Common myeloid progenitor, CD34-positive (primary cell): ENCODE measurements at regions not wholly inside any gene's neighbourhood (a gene's known extent, or its start where the extent isn't known, plus 50 kb on each side); places are given as distances from the start of the nearest gene placed in this dataset.
A peak's percentile ranks its signal among the peaks of the same experiment; 100 is the strongest.

Experiments used
- CTCF ChIA-PET: fragments of 350-600 bp; sonication (Branson Sonifier 250); formaldehyde crosslinking; loops from one replicate; lab custom pipeline; 2021; ENCODE audit warnings: antibody characterized with exemption; lab: Charles Lee
- POLR2A ChIA-PET: fragments of 350-600 bp; sonication (Branson Sonifier 250); formaldehyde crosslinking; loops from one replicate; lab custom pipeline; 2021; ENCODE audit warnings: antibody characterized with exemption; lab: Charles Lee
- DNase-seq, 3 donors: peaks; one replicate each; pipeline versions ENCODE4 v3.0.0 to v3.0.0-alpha.2; 2013
- H3K27ac ChIP-seq, 2 experiments: 1 replicate in 1 of 2; 2 replicates in 1 of 2; pipeline ENCODE4 v1.7.0; 2013; ENCODE audit warnings: inconsistent platforms in 2 of 2, low read length in 2 of 2, mild to moderate bottlenecking in 2 of 2, low read depth in 1 of 2, moderate library complexity in 1 of 2; ENCODE audit not compliant: severe bottlenecking in 2 of 2, insufficient read depth in 1 of 2, poor library complexity in 1 of 2
- H3K27me3 ChIP-seq, 5 experiments: replicated peaks in 2 of 5; 1 replicate in 3 of 5; 2 replicates in 2 of 5; pipeline versions ENCODE4 v1.6.1 to v1.7.0; 2013; ENCODE audit warnings: low read length in 4 of 5, mild to moderate bottlenecking in 2 of 5, moderate library complexity in 2 of 5, inconsistent platforms in 1 of 5; ENCODE audit not compliant: insufficient read depth in 5 of 5, control insufficient read depth in 4 of 5
- H3K36me3 ChIP-seq, 4 experiments: 1 replicate in 2 of 4; 2 replicates in 2 of 4; pipeline versions ENCODE4 v1.6.1 to v1.7.0; 2013; ENCODE audit warnings: low read length in 3 of 4, control low read depth in 1 of 4, mild to moderate bottlenecking in 1 of 4; ENCODE audit not compliant: control insufficient read depth in 4 of 4, insufficient read depth in 4 of 4
- H3K4me1 ChIP-seq, 4 experiments: 1 replicate in 3 of 4; 2 replicates in 1 of 4; pipeline versions ENCODE4 v1.6.1 to v1.7.1; 2013; ENCODE audit warnings: low read length in 3 of 4, mild to moderate bottlenecking in 3 of 4, control low read depth in 1 of 4, inconsistent platforms in 1 of 4, moderate library complexity in 1 of 4; ENCODE audit not compliant: control insufficient read depth in 4 of 4, insufficient read depth in 4 of 4; ENCODE audit errors: control extremely low read depth in 1 of 4
- H3K4me3 ChIP-seq, 7 experiments: 1 replicate in 4 of 7; 2 replicates in 3 of 7; pipeline versions ENCODE4 v1.5.1 to v1.7.0; 2013; ENCODE audit warnings: mild to moderate bottlenecking in 7 of 7, low read length in 6 of 7, moderate library complexity in 6 of 7, inconsistent platforms in 2 of 7, low read depth in 2 of 7, control low read depth in 1 of 7; ENCODE audit not compliant: insufficient read depth in 4 of 7, control insufficient read depth in 1 of 7; ENCODE audit errors: extremely low read depth in 1 of 7
- H3K9me3 ChIP-seq, 5 experiments: 1 replicate in 4 of 5; 2 replicates in 1 of 5; pipeline versions ENCODE4 v1.6.1 to v1.7.1; 2013; ENCODE audit warnings: low read length in 4 of 5, mild to moderate bottlenecking in 2 of 5, inconsistent platforms in 1 of 5, low read depth in 1 of 5, moderate library complexity in 1 of 5; ENCODE audit not compliant: control insufficient read depth in 4 of 5, insufficient read depth in 2 of 5; ENCODE audit errors: control extremely low read depth in 1 of 5
- WGBS: methylation state at CpG from one replicate; pipeline ENCODE4 v1.1.5; 2013; ENCODE audit not compliant: insufficient coverage; 5-methylcytosine and 5-hydroxymethylcytosine counted together

DNA sequence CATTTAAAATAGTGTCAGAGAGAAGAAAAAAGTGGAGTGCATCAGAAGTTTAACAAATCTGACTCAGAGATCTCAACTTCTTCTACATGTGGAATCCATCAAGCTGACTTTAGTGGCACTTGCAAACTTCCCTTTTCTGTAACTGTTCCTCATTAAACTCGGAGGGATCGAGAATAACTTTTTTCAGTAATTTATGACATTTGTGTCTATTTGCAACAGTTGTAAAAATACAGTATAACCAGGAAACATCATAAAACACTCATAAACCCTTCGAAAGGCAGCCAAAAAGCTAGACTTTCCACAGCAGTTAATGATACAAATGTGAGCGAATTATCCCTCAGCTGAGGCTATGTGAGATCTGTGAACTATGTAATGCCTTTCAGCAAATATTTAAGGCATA is 1936.8 kb upstream of the SEL1L start:
- no peaks in the 10 kb centered on the region for H3K4me1 ChIP-seq
- WGBS, result no CpG with 5 or more reads among the region's 4 CpGs
- CTCF ChIA-PET, result no interaction called here
- POLR2A ChIA-PET, result no interaction called here
- H3K27me3 ChIP-seq, result peaks cover 0 to 4% (median 0%) of the 10 kb centered on the region in 5 experiments
- no peak overlapping the region for H3K27ac ChIP-seq
- peak in 2 of 3 donors; percentile 25 to 36 for DNase-seq
- H3K9me3 ChIP-seq, result no peaks in the 10 kb centered on the region
- H3K4me3 ChIP-seq, result no peak overlapping the region
- H3K36me3 ChIP-seq, result no peaks in the 10 kb centered on the region

DNA sequence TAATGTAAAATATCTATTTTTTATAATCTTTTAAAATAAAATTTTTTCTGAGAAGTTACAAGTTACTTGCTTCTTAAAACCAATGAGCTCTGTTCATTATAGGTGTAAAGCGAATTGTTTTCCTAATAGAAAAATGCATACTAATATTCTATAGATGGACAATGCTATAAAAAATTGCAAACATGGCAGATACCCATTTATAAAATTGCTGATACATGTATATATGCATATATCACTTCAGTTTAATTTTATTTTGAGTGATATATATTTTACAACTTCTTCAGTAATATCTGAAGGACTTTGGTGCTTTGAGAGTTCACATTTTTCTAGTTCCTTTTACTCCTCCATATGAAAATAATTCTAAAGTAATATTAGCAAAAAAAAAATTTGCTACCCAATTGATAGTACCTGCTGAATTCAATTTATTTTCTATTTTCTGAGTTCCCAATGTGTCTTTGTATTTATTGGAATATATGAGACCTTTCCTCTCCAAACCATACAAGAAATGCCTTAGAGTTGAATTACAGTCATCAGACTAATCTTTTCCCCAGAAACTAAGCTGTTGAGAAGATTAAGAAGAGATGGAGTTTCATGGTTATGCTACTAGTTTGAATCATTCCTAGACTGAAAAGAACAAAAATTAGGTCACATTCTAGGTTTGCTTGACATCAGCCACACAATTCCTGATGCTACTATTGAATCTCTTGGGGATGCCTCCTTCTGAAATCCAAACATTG is 1937.5 kb upstream of the SEL1L start:
- H3K36me3 ChIP-seq, result no peaks in the 10 kb centered on the region
- DNase-seq, result no peak
- H3K4me1 ChIP-seq, result no peaks in the 10 kb centered on the region
- H3K27me3 ChIP-seq, result peaks cover 0 to under 1% (median 0%) of the 10 kb centered on the region in 5 experiments
- no peak overlapping the region for H3K4me3 ChIP-seq
- H3K9me3 ChIP-seq, result no peaks in the 10 kb centered on the region
- no peak overlapping the region for H3K27ac ChIP-seq
- CTCF ChIA-PET, result no interaction called here
- POLR2A ChIA-PET, result no interaction called here
- WGBS, result no CpG with 5 or more reads among the region's 1 CpG

DNA sequence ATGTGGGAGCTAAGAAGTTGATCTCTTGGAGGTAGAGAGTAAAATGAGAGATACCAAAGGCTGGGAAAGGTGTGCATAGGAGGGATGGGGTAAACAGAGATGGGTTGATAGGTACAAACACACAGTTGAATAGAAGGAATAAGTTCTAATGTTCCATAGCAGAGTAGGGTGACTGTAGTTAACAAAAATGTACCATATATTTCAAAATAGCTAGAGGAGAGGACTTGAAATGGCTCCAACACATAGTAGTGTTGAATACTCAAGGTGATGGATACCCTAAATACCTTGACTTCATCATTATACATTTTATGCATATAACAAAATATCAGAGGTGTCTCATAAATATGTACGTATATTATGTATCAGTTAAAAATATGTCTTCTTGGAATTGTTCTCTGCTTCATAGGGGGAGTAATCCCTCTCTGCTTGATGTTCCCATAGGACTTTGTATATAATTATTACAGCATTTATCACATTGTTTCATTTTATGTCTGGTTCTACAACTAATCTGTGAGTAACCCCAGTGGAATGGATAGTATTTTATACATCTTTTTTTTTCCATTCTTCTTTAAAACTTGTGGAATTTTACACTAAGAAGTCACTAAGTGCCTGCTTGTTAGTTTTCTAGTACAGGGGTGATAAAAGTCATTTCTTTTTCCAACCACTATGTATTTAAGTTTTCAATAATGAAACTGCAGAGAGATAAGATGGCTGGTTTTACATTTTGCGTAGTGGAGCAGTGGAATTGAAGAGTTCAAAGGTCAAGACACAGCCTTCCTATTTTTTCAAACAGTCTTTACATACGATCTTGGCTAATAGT is 1940.0 kb upstream of the SEL1L start:
- Histone ChIP-seq H3K36me3 (no peaks in the 10 kb centered on the region), H3K4me3 (no peak overlapping the region), H3K27ac (no peak overlapping the region), H3K27me3 (no peaks in the 10 kb centered on the region), H3K4me1 (no peaks in the 10 kb centered on the region), H3K9me3 (no peaks in the 10 kb centered on the region)
- no CpG with 5 or more reads among the region's 3 CpGs for WGBS
- ChIA-PET POLR2A (no interaction called here), CTCF (no interaction called here)
- DNase-seq, result no peak

DNA sequence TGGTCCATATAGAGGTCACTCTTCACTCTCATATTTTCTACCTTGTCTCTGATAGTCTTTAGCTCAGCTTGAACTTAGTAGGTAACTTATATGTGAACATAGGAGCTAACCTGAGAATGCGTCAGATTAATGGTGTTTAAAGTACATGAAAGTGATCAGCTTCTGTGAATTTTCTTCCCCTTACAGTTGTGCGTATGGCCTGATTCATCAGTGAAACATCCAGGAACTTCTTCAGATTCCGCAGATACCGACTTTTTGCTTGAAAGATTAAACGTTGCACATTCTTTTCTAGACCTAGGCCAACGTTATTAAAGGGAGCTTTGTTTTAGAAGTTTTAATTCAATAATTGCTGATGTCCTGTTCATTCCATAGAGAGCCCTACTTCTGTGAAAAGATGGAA is 1945.1 kb upstream of the SEL1L start:
- DNase-seq, result no peak
- CTCF ChIA-PET, result no interaction called here
- Histone ChIP-seq H3K27me3 (no peaks in the 10 kb centered on the region), H3K9me3 (no peaks in the 10 kb centered on the region), H3K27ac (no peak overlapping the region), H3K4me3 (no peak overlapping the region), H3K36me3 (no peaks in the 10 kb centered on the region), H3K4me1 (no peaks in the 10 kb centered on the region)
- POLR2A ChIA-PET, result no interaction called here
- 97% methylated on average over 6 of the region's 6 CpGs for WGBS

DNA sequence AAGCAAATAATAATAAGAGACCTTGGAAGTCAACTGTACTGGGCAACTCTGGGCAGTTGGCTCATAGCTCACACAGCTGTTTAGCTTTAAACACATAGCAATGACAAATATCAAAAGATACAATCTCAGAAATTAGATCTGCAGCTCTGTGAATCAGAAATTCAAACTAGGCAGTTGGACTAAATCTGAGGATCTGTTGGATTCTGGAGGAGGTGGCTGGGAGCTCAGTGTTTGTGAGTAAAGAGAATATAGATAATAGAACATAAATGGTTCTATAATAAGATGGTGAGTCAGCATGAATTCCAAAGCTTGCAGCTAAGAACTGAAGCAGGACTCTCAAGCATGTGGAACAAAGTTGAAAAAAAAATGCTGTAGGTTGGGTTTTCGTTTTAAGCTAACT is 1949.4 kb upstream of the SEL1L start:
- 80% methylated on average over 1 of the region's 1 CpG for WGBS
- Histone ChIP-seq H3K27ac (no peak overlapping the region), H3K4me3 (no peak overlapping the region), H3K27me3 (no peaks in the 10 kb centered on the region), H3K36me3 (no peaks in the 10 kb centered on the region), H3K4me1 (no peaks in the 10 kb centered on the region), H3K9me3 (no peaks in the 10 kb centered on the region)
- POLR2A ChIA-PET, result no interaction called here
- CTCF ChIA-PET, result no interaction called here
- no peak for DNase-seq

DNA sequence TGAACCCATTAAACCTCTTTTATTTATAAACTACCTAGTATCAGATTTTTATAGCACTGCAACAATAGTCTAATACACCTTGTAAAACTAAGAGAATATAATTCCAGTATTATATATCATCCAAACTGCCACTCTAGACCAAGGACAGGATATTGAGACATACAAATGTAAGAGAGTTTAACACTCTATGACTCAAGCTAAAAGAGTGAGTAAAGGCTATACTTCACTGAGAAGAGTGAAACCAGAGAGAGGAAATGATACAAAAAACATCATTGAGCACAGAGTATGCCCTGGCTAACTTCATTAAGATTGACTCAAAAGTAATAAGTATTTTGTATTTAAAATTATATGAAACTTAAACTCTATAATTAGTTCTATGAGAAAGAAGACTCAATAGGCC is 1951.9 kb upstream of the SEL1L start:
- no peaks in the 10 kb centered on the region for H3K36me3 ChIP-seq
- no peak overlapping the region for H3K4me3 ChIP-seq
- ChIA-PET POLR2A (no interaction called here), CTCF (no interaction called here)
- H3K27me3 ChIP-seq, result no peaks in the 10 kb centered on the region
- no peaks in the 10 kb centered on the region for H3K4me1 ChIP-seq
- H3K9me3 ChIP-seq, result no peaks in the 10 kb centered on the region
- H3K27ac ChIP-seq, result no peak overlapping the region
- DNase-seq, result no peak

DNA sequence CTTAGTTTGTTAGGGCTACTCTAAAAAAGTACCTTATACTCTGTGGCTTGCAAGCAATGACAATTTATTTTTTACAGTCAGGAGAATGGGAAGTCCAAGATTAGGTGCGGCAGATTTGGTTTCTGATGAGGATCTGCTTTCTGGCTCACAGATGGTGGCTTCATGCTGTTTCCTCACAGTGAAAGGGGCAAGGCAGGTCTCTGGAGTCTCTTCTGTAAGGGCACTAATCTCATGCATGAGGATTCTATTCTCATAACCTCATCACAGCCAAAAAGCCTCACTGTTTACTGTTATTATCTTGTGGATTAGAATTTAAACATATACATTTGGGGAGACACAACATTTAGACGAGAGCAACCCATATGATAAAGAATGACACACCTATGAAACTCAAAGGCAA is 1957.4 kb upstream of the SEL1L start:
- no peak for DNase-seq
- H3K4me1 ChIP-seq, result no peaks in the 10 kb centered on the region
- no peaks in the 10 kb centered on the region for H3K36me3 ChIP-seq
- POLR2A ChIA-PET, result no interaction called here
- H3K27ac ChIP-seq, result no peak overlapping the region
- H3K27me3 ChIP-seq, result no peaks in the 10 kb centered on the region
- CTCF ChIA-PET, result no interaction called here
- no peaks in the 10 kb centered on the region for H3K9me3 ChIP-seq
- WGBS, result 80% methylated on average over 1 of the region's 2 CpGs
- no peak overlapping the region for H3K4me3 ChIP-seq
